Naive thymus-derived CD4-positive, alpha-beta T cell (primary cell): ENCODE measurements at regions not wholly inside any gene's neighbourhood (a gene's known extent, or its start where the extent isn't known, plus 50 kb on each side); places are given as distances from the start of the nearest gene placed in this dataset.

Experiments used
- ATAC-seq: fragments of 150-1000 bp; cut with Tn5 transposase; 2 replicates; pipeline ENCODE4 v1.10.0; 2021; ENCODE audit warnings: mild to moderate bottlenecking, moderate library complexity
- CTCF ChIA-PET: fragments of 350-600 bp; sonication (Branson Sonifier 250); formaldehyde crosslinking; loops from one replicate; lab custom pipeline; 2021; ENCODE audit warnings: antibody characterized with exemption; lab: Charles Lee
- POLR2A ChIA-PET: fragments of 350-600 bp; sonication (Branson Sonifier 250); formaldehyde crosslinking; loops from one replicate; lab custom pipeline; 2021; ENCODE audit warnings: antibody characterized with exemption, inconsistent platforms; lab: Charles Lee
- DNase-seq, 9 donors: peaks; one replicate each; pipeline versions ENCODE4 v3.0.0 to v3.0.0-alpha.2; 2020 to 2022; ENCODE audit warnings: mixed read lengths in 1 of 9
- H3K27ac ChIP-seq: one replicate; pipeline ENCODE4 v1.7.0; 2013; ENCODE audit warnings: mild to moderate bottlenecking, low read depth, low read length, moderate library complexity
- H3K27me3 ChIP-seq, 2 donors: one replicate each; pipeline ENCODE4 v1.7.0; 2013; ENCODE audit warnings: low read length in 2 of 2, mild to moderate bottlenecking in 2 of 2, moderate library complexity in 2 of 2; ENCODE audit not compliant: control insufficient read depth in 2 of 2, insufficient read depth in 2 of 2
- H3K36me3 ChIP-seq, 3 experiments: 1 replicate in 2 of 3; 2 replicates in 1 of 3; pipeline ENCODE4 v1.7.0; 2013; ENCODE audit warnings: low read length in 3 of 3, mild to moderate bottlenecking in 3 of 3, moderate library complexity in 1 of 3; ENCODE audit not compliant: insufficient read depth in 3 of 3, control insufficient read depth in 2 of 3
- H3K4me1 ChIP-seq, 2 donors: one replicate each; pipeline ENCODE4 v1.7.0; 2013; ENCODE audit warnings: low read length in 2 of 2, mild to moderate bottlenecking in 2 of 2, moderate library complexity in 1 of 2; ENCODE audit not compliant: control insufficient read depth in 2 of 2, insufficient read depth in 2 of 2
- H3K4me3 ChIP-seq: 2 replicates; pipeline ENCODE4 v1.7.0; 2013; ENCODE audit warnings: mild to moderate bottlenecking, low read length
- H3K9me3 ChIP-seq, 3 experiments: 1 replicate in 2 of 3; 2 replicates in 1 of 3; pipeline ENCODE4 v1.7.0; 2013; ENCODE audit warnings: low read length in 3 of 3; ENCODE audit not compliant: control insufficient read depth in 2 of 3
- H3K27ac Mint-ChIP-seq, 9 donors: one replicate each; pipeline ENCODE4 v1.8.0; 2020 to 2022; ENCODE audit warnings: mixed read lengths in 9 of 9, mild to moderate bottlenecking in 8 of 9, moderate library complexity in 5 of 9, inconsistent platforms in 2 of 9
- H3K27me3 Mint-ChIP-seq, 5 donors: one replicate each; pipeline ENCODE4 v1.8.0; 2021 to 2022; ENCODE audit warnings: mixed read lengths in 5 of 5, mild to moderate bottlenecking in 1 of 5
- H3K36me3 Mint-ChIP-seq, 5 donors: one replicate each; pipeline ENCODE4 v1.8.0; 2020 to 2022; ENCODE audit warnings: mixed read lengths in 5 of 5, mild to moderate bottlenecking in 3 of 5, inconsistent platforms in 1 of 5
- H3K4me1 Mint-ChIP-seq, 7 donors: one replicate each; pipeline ENCODE4 v1.8.0; 2020 to 2022; ENCODE audit warnings: mixed read lengths in 7 of 7, mild to moderate bottlenecking in 3 of 7, inconsistent platforms in 1 of 7
- H3K4me3 Mint-ChIP-seq, 10 donors: one replicate each; pipeline ENCODE4 v1.8.0; 2020 to 2022; ENCODE audit warnings: mild to moderate bottlenecking in 10 of 10, mixed read lengths in 10 of 10, moderate library complexity in 6 of 10, inconsistent platforms in 2 of 10
- H3K9me3 Mint-ChIP-seq, 11 donors: one replicate each; pipeline ENCODE4 v1.8.0; 2020 to 2022; ENCODE audit warnings: mixed read lengths in 11 of 11, mild to moderate bottlenecking in 4 of 11, inconsistent platforms in 1 of 11, moderate library complexity in 1 of 11
- intact Hi-C, 2 donors: fragments of 100-400 bp; cut with micrococcal nuclease; formaldehyde crosslinking; loops; one replicate each; pipeline ENCODE4 v1.15.1; 2023

DNA sequence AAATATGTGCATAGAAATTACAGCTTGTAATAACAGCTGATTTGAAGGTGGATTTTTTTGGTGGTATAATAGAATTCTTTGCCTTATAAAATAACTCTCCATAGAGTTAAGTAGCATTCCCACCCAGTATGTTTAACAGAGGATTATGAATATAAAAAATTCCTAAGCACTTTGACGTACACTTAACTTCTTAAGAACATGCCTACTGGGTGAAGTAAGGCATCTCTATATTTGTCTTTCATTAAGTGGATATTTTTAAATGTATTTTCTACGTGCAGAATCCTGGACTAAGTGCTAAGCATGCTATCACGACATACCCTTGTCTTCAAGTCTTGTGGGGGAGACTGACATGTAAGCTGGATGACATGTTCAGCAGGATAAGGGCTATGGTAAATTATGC lies 217.7 kb upstream of the BMPER start:
- no peaks in the 10 kb centered on the region for H3K4me1 ChIP-seq
- POLR2A ChIA-PET: no interaction called here
- no peak overlapping the region for H3K27ac ChIP-seq
- H3K27me3 ChIP-seq: no peaks in the 10 kb centered on the region
- H3K36me3 ChIP-seq: no peaks in the 10 kb centered on the region
- CTCF ChIA-PET: no interaction called here
- no peak overlapping the region for H3K4me3 ChIP-seq
- no peaks in the 10 kb centered on the region for H3K4me1 Mint-ChIP-seq
- no peaks in the 10 kb centered on the region for H3K27me3 Mint-ChIP-seq
- peaks cover 0 to 56% (median 39%) of the 10 kb centered on the region in 5 donors for H3K36me3 Mint-ChIP-seq
- no peaks in the 10 kb centered on the region for H3K9me3 ChIP-seq
- peaks cover 0 to 26% (median 9%) of the 10 kb centered on the region in 11 donors for H3K9me3 Mint-ChIP-seq
- DNase-seq (no peak), ATAC-seq (no peak)
- intact Hi-C loops: no loop called here
- H3K27ac Mint-ChIP-seq: no peak overlapping the region
- H3K4me3 Mint-ChIP-seq: no peak overlapping the region

DNA sequence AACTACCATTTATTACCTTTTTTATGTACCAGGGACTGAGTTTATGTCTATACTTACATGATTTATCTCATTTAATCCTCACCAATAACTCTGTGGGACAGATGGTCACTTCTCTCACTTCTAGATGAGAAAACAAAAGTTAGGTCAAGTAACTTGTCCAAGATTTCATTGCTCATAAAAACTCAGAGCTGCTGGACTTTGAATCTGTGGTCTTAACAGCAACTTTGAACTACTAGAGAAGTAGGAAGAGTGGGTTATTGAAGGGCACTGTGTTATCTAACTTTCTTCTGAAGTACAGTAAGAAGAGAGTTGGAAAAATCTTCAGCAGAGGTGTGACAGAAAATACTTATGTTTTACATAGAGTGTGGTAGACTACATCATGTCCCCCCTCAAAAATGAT lies 214.2 kb upstream of the BMPER start:
- H3K4me1 ChIP-seq: no peaks in the 10 kb centered on the region
- no peaks in the 10 kb centered on the region for H3K27me3 Mint-ChIP-seq
- H3K36me3 ChIP-seq: no peaks in the 10 kb centered on the region
- H3K27ac Mint-ChIP-seq: no peak overlapping the region
- DNase-seq: no peak
- H3K27ac ChIP-seq: no peak overlapping the region
- POLR2A ChIA-PET: no interaction called here
- peaks cover 0 to 51% (median 27%) of the 10 kb centered on the region in 5 donors for H3K36me3 Mint-ChIP-seq
- H3K9me3 Mint-ChIP-seq: peaks cover 0 to 26% (median 10%) of the 10 kb centered on the region in 11 donors
- no peaks in the 10 kb centered on the region for H3K4me1 Mint-ChIP-seq
- H3K9me3 ChIP-seq: no peaks in the 10 kb centered on the region
- no peaks in the 10 kb centered on the region for H3K27me3 ChIP-seq
- ATAC-seq: no peak
- H3K4me3 ChIP-seq: no peak overlapping the region
- no peak overlapping the region for H3K4me3 Mint-ChIP-seq
- intact Hi-C loops: no loop called here
- CTCF ChIA-PET: no interaction called here

DNA sequence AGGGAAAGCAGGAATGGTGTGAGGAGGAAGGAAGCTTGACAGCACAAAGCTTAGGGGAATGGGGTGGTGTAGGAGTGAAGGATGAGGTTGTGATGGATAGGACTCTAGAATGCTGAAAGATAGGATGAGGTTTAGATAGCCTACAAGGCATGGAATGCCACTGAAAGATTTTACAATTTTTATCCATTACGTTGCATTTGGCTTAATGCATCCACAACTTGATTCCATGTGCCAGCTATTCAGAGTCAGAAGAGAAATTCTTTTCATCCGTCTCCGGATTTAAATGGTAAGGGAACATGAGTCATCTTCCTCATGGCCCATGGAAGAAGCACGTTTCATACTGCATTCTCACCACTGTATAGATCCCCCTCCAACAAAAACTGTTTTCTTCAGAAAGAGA lies 212.4 kb upstream of the BMPER start:
- peaks cover 0 to 45% (median 24%) of the 10 kb centered on the region in 5 donors for H3K36me3 Mint-ChIP-seq
- Histone ChIP-seq H3K27me3 (no peaks in the 10 kb centered on the region), H3K27ac (no peak overlapping the region), H3K9me3 (no peaks in the 10 kb centered on the region), H3K4me3 (no peak overlapping the region), H3K4me1 (no peaks in the 10 kb centered on the region), H3K36me3 (no peaks in the 10 kb centered on the region)
- DNase-seq: no peak
- H3K27me3 Mint-ChIP-seq: no peaks in the 10 kb centered on the region
- POLR2A ChIA-PET: no interaction called here
- intact Hi-C loops: no loop called here
- H3K4me3 Mint-ChIP-seq: no peak overlapping the region
- ATAC-seq: no peak
- no peak overlapping the region for H3K27ac Mint-ChIP-seq
- H3K9me3 Mint-ChIP-seq: peaks cover 0 to 27% (median 10%) of the 10 kb centered on the region in 11 donors
- CTCF ChIA-PET: no interaction called here
- no peaks in the 10 kb centered on the region for H3K4me1 Mint-ChIP-seq

DNA sequence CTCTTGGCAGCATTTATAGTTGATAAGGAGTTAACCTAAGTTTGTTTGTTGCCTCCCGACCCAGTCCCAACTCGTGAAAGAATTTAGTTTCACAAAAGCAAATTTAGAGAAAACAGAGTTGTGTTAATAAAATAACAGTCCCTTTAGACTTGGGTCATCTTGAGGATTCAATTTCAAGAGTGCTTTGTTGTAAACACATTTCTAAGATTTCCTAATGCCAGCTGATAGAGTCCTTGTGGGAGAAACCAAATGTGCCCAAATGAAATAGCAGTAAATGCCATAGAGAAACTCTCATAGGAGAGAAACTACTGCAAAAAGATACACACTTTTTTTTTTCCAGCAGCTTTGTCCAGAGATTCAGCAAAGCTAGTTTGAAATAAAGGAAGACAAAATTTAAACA lies 211.3 kb upstream of the BMPER start:
- CTCF ChIA-PET: no interaction called here
- Histone ChIP-seq H3K9me3 (no peaks in the 10 kb centered on the region), H3K27me3 (no peaks in the 10 kb centered on the region), H3K27ac (no peak overlapping the region), H3K36me3 (no peaks in the 10 kb centered on the region), H3K4me1 (no peaks in the 10 kb centered on the region), H3K4me3 (no peak overlapping the region)
- POLR2A ChIA-PET: no interaction called here
- Mint-ChIP-seq H3K9me3 (peaks cover 0 to 36% (median 12%) of the 10 kb centered on the region in 11 donors), H3K4me1 (no peaks in the 10 kb centered on the region), H3K4me3 (no peak overlapping the region), H3K36me3 (peaks cover 0 to 45% (median 21%) of the 10 kb centered on the region in 5 donors), H3K27me3 (no peaks in the 10 kb centered on the region), H3K27ac (no peak overlapping the region)
- DNase-seq (no peak), ATAC-seq (no peak)
- intact Hi-C loops: no loop called here

DNA sequence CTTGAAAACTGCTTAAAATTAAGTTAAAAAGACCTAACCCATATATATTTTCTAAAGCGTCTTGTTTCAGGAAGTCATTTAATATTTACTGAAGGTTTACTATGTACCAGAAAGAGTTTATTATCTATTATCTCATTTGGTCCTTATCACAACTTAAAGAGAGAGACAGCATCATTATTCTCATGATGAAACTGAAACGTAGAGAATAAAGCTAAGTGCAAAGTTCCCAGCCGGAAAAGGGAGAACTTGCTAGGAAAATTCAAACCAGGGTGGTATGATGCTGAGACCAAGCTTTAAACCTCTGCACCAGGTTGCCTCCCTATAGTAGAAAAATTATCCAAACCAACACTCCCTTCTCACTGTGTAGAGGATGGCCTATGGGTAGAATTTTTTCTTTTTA lies 207.7 kb upstream of the BMPER start:
- ChIA-PET POLR2A (no interaction called here), CTCF (no interaction called here)
- no peak overlapping the region for H3K27ac Mint-ChIP-seq
- H3K36me3 ChIP-seq: no peaks in the 10 kb centered on the region
- peaks cover 0 to 50% (median 41%) of the 10 kb centered on the region in 5 donors for H3K36me3 Mint-ChIP-seq
- H3K4me3 ChIP-seq: no peak overlapping the region
- no peaks in the 10 kb centered on the region for H3K27me3 ChIP-seq
- peaks cover 11 to 52% (median 35%) of the 10 kb centered on the region in 11 donors for H3K9me3 Mint-ChIP-seq
- H3K4me3 Mint-ChIP-seq: no peak overlapping the region
- no peaks in the 10 kb centered on the region for H3K27me3 Mint-ChIP-seq
- ATAC-seq: no peak
- no peaks in the 10 kb centered on the region for H3K4me1 ChIP-seq
- peaks cover 0 to 24% (median 0%) of the 10 kb centered on the region in 3 experiments for H3K9me3 ChIP-seq
- DNase-seq: no peak
- intact Hi-C loops: no loop called here
- peaks cover 0 to 15% (median 0%) of the 10 kb centered on the region in 7 donors for H3K4me1 Mint-ChIP-seq
- no peak overlapping the region for H3K27ac ChIP-seq

DNA sequence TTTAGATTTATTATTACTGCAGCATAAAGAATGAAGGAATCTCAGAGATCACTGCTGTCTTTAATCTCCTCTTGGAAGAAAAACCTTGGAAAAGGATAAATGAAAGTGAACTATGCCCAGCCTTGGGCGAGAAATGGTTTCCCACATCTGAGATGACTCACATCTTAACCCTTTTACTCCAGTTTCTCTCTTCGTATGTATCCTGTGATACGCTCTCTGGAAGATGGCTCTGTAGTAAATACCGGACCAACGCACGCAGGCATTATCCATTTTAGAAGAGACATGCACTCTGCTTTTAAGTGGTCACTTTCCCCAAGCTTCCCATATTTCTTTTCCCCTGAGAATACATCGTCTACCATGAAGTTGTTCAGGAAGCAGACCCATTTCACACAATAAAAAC lies 207.3 kb upstream of the BMPER start:
- peaks cover 0 to 24% (median 0%) of the 10 kb centered on the region in 3 experiments for H3K9me3 ChIP-seq
- no peaks in the 10 kb centered on the region for H3K27me3 ChIP-seq
- Mint-ChIP-seq H3K4me1 (peaks cover 0 to 17% (median 0%) of the 10 kb centered on the region in 7 donors), H3K9me3 (peaks cover 13 to 57% (median 35%) of the 10 kb centered on the region in 11 donors), H3K27ac (no peak overlapping the region), H3K27me3 (no peaks in the 10 kb centered on the region), H3K4me3 (no peak overlapping the region), H3K36me3 (peaks cover 0 to 47% (median 39%) of the 10 kb centered on the region in 5 donors)
- no peak for DNase-seq
- no peaks in the 10 kb centered on the region for H3K36me3 ChIP-seq
- no peak overlapping the region for H3K27ac ChIP-seq
- ChIA-PET CTCF (no interaction called here), POLR2A (no interaction called here)
- intact Hi-C loops: no loop called here
- no peak for ATAC-seq
- no peak overlapping the region for H3K4me3 ChIP-seq
- H3K4me1 ChIP-seq: no peaks in the 10 kb centered on the region

DNA sequence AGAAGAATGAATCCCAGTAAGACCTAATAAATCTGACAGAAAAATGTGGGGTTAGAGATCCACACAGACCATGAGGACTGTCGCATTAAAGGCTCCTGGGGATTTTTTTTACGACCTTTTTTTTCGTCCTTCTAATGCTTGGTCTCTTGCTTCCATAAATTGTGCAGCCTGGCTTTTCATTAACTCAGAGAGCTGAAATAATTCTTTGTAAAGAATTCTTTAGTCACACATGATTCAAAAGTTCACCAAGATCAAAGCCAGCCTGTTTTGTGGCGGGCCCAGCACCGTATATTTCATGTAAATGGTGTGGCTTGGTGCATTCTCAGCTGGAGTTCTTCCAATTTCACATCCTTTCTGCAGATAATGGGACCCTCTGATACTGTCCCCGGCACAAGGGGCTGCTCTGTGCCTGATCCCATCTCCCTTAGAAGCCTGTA lies 206.6 kb upstream of the BMPER start:
- Histone ChIP-seq H3K4me1 (no peaks in the 10 kb centered on the region), H3K27me3 (no peaks in the 10 kb centered on the region), H3K9me3 (peaks cover 0 to 24% (median 0%) of the 10 kb centered on the region in 3 experiments), H3K4me3 (no peak overlapping the region), H3K27ac (no peak overlapping the region), H3K36me3 (no peaks in the 10 kb centered on the region)
- ChIA-PET POLR2A (no interaction called here), CTCF (no interaction called here)
- H3K27ac Mint-ChIP-seq: no peak overlapping the region
- H3K36me3 Mint-ChIP-seq: peaks cover 0 to 50% (median 40%) of the 10 kb centered on the region in 5 donors
- DNase-seq (no peak), ATAC-seq (no peak)
- peaks cover 13 to 58% (median 38%) of the 10 kb centered on the region in 11 donors for H3K9me3 Mint-ChIP-seq
- intact Hi-C loops: no loop called here
- no peaks in the 10 kb centered on the region for H3K27me3 Mint-ChIP-seq
- no peak overlapping the region for H3K4me3 Mint-ChIP-seq
- H3K4me1 Mint-ChIP-seq: peaks cover 0 to 22% (median 0%) of the 10 kb centered on the region in 7 donors
